Glutamatergic neuron (in vitro differentiated cells): ENCODE measurements at regions not wholly inside any gene's neighbourhood (a gene's known extent, or its start where the extent isn't known, plus 50 kb on each side); places are given as distances from the start of the nearest gene placed in this dataset.

Experiments used
- DNase-seq: peaks from one replicate; pipeline ENCODE4 v3.0.0; 2022
- H3K27ac Mint-ChIP-seq: one replicate; pipeline ENCODE4 v1.8.0; 2020; ENCODE audit warnings: mild to moderate bottlenecking, mixed read lengths, inconsistent platforms; ENCODE audit not compliant: unreplicated experiment
- H3K27me3 Mint-ChIP-seq: one replicate; pipeline ENCODE4 v1.8.0; 2020; ENCODE audit warnings: mild to moderate bottlenecking, moderate library complexity, mixed read lengths, inconsistent platforms; ENCODE audit not compliant: unreplicated experiment
- H3K36me3 Mint-ChIP-seq: one replicate; pipeline ENCODE4 v1.8.0; 2020; ENCODE audit warnings: mild to moderate bottlenecking, mixed read lengths, inconsistent platforms; ENCODE audit not compliant: unreplicated experiment
- H3K4me1 Mint-ChIP-seq: one replicate; pipeline ENCODE4 v1.8.0; 2020; ENCODE audit warnings: mild to moderate bottlenecking, low read depth, mixed read lengths, inconsistent platforms; ENCODE audit not compliant: unreplicated experiment
- H3K4me3 Mint-ChIP-seq: one replicate; pipeline ENCODE4 v1.8.0; 2020; ENCODE audit warnings: mild to moderate bottlenecking, mixed read lengths, inconsistent platforms; ENCODE audit not compliant: unreplicated experiment
- H3K9me3 Mint-ChIP-seq: one replicate; pipeline ENCODE4 v1.8.0; 2020; ENCODE audit warnings: mild to moderate bottlenecking, moderate library complexity, mixed read lengths, inconsistent platforms; ENCODE audit not compliant: unreplicated experiment
- TF ChIP-seq, protein P1 (sequence below): fragments of 200-600 bp; sonication (generic); IDR thresholded peaks from one replicate; pipeline ENCODE4 v1.5.0; 2021; ENCODE audit not compliant: partially characterized antibody, unreplicated experiment

DNA sequence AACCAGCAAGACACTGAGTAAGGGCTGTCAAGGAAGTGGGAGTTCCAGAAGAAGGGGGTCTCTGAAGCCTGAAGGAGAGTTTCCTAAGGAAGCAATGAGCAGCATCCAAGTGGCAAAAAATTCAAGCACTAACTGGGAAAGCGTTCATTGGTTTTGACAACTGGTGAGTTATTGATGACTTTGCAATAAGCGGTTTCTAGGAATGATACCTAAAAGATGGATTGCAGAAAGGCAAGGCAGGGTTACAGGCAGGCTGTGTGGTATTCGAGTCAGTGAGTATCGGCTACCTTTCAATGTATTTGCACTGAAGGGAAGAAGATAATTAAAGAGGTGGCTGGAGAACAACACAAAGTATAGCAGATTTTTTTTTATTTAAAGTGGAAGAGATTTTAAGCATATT, 59.3 kb upstream of the NCAM1 start:
- Mint-ChIP-seq H3K27me3 (no peaks in the 10 kb centered on the region), H3K27ac (no peak overlapping the region)
- TF ChIP-seq, protein P1, sequence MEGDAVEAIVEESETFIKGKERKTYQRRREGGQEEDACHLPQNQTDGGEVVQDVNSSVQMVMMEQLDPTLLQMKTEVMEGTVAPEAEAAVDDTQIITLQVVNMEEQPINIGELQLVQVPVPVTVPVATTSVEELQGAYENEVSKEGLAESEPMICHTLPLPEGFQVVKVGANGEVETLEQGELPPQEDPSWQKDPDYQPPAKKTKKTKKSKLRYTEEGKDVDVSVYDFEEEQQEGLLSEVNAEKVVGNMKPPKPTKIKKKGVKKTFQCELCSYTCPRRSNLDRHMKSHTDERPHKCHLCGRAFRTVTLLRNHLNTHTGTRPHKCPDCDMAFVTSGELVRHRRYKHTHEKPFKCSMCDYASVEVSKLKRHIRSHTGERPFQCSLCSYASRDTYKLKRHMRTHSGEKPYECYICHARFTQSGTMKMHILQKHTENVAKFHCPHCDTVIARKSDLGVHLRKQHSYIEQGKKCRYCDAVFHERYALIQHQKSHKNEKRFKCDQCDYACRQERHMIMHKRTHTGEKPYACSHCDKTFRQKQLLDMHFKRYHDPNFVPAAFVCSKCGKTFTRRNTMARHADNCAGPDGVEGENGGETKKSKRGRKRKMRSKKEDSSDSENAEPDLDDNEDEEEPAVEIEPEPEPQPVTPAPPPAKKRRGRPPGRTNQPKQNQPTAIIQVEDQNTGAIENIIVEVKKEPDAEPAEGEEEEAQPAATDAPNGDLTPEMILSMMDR: no peak

DNA sequence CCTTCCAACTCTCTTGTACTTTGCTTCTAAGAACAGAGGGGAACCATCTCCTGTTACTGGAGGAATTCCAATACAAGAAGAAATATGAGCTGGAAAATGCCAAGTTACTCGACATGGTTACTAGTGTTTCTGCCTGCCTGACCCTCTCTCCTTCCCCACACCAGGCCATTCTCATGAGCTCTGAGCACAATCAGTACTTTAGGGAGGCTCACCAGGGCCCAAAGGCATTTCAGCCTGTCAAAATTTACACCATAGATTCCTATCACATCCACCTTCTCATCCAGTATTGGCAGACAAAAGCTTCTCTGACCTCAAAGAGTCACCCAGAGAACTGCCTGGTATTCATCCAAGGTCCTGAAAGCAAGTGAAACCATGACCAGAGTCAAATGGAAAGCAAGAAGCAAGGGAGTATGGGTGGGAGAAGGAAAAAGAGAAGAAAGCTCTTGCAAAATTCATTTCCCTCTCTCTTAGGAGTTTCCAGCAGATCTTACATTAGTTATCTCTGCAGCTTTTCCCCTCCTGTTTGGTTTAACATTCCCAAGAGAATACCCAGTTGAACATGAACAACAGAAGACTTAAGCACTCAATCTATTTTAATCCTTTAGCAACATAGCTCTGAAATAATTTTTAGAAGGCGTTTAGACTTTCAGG, 58.7 kb upstream of the NCAM1 start:
- Mint-ChIP-seq H3K27ac (no peak overlapping the region), H3K4me3 (no peak overlapping the region), H3K9me3 (no peaks in the 10 kb centered on the region), H3K4me1 (peaks cover 18% of the 10 kb centered on the region), H3K36me3 (peaks cover 7% of the 10 kb centered on the region), H3K27me3 (no peaks in the 10 kb centered on the region)
- TF ChIP-seq, protein P1: no peak
- no peak for DNase-seq

More for the DNA sequence above, 59.3 kb upstream of the NCAM1 start:
- H3K4me3 Mint-ChIP-seq: no peak overlapping the region
- H3K4me1 Mint-ChIP-seq: peaks cover 13% of the 10 kb centered on the region
- peaks cover 7% of the 10 kb centered on the region for H3K36me3 Mint-ChIP-seq
- DNase-seq: no peak
- H3K9me3 Mint-ChIP-seq: no peaks in the 10 kb centered on the region

DNA sequence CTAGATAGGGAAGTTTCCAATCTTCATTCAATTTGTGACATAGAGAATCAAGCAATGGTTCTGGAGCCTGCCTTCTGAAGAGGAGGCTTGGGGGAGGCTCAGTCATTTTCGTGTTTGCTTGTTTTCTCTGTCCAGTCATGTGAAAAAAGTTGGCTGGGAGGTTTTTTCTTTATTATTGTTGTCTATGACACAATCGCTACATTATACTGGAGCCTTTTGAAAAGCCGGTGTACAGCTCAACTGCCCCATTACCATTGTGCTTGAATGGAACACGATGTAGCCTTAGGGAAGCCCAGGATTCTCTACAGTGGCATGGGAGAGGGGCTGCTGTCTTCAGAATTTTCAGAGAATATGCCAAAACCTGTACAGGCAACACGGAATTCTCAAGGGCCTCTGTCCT, 57.9 kb upstream of the NCAM1 start:
- H3K9me3 Mint-ChIP-seq: peaks cover 3% of the 10 kb centered on the region
- TF ChIP-seq, protein P1: no peak
- no peak for DNase-seq
- H3K4me3 Mint-ChIP-seq: no peak overlapping the region
- no peaks in the 10 kb centered on the region for H3K27me3 Mint-ChIP-seq
- no peak overlapping the region for H3K27ac Mint-ChIP-seq
- H3K36me3 Mint-ChIP-seq: peaks cover 6% of the 10 kb centered on the region
- H3K4me1 Mint-ChIP-seq: peaks cover 27% of the 10 kb centered on the region

DNA sequence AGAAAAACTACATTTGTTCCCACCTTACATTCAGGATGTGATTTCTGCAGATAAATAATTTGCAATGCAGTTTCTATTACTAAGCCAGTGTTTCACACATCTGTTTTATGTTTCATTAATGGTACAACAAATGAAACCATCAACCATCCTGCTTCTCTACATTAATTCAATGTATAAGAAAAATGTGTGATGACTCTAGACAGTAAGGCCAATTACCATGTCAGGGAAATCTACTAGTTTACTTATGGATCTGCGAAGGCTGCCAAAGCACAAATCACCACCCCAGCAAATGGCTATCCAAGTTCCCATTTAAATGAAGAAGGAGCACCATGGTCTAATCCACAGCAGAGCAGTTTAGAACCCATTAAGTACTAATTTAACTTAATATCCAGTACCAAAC, 50.1 kb upstream of the NCAM1 start:
- TF ChIP-seq, protein P1: no peak
- H3K36me3 Mint-ChIP-seq: peaks cover 4% of the 10 kb centered on the region
- no peaks in the 10 kb centered on the region for H3K27me3 Mint-ChIP-seq
- H3K9me3 Mint-ChIP-seq: peaks cover 8% of the 10 kb centered on the region
- no peak overlapping the region for H3K27ac Mint-ChIP-seq
- no peak overlapping the region for H3K4me3 Mint-ChIP-seq
- no peak for DNase-seq
- peaks cover 24% of the 10 kb centered on the region for H3K4me1 Mint-ChIP-seq
